KMS-11 (cell line): ENCODE measurements at regions not wholly inside any gene's neighbourhood (a gene's known extent, or its start where the extent isn't known, plus 50 kb on each side); places are given as distances from the start of the nearest gene placed in this dataset.

Source experiments
- H2AFZ ChIP-seq: fragments of 200-600 bp; sonication (generic); 2 replicates; pipeline ENCODE4 v1.6.1; 2016; ENCODE audit warnings: antibody characterized with exemption, mixed run types, low read depth
- H3K27ac ChIP-seq: fragments of 200-600 bp; sonication (generic); 2 replicates; pipeline ENCODE4 v1.6.1; 2016; ENCODE audit warnings: mild to moderate bottlenecking, mixed run types
- H3K27me3 ChIP-seq: fragments of 200-600 bp; sonication (generic); 2 replicates; pipeline ENCODE4 v1.6.1; 2017; ENCODE audit warnings: mild to moderate bottlenecking, low read depth, mixed run types, moderate library complexity; ENCODE audit not compliant: insufficient read depth
- H3K36me3 ChIP-seq: fragments of 200-600 bp; sonication (generic); 2 replicates; pipeline ENCODE4 v1.6.1; 2017; ENCODE audit warnings: mild to moderate bottlenecking, mixed run types; ENCODE audit not compliant: insufficient read depth
- H3K4me1 ChIP-seq: fragments of 200-600 bp; sonication (generic); 2 replicates; pipeline ENCODE4 v1.6.1; 2016; ENCODE audit warnings: mild to moderate bottlenecking, low read depth, mixed run types; ENCODE audit not compliant: poor library complexity, severe bottlenecking
- H3K4me2 ChIP-seq: fragments of 200-600 bp; sonication (generic); 2 replicates; pipeline ENCODE4 v1.7.0; 2016; ENCODE audit warnings: mild to moderate bottlenecking, mixed run types
- H3K4me3 ChIP-seq: fragments of 200-600 bp; sonication (generic); IDR thresholded peaks from 2 replicates; pipeline ENCODE4 v1.6.1; 2017; ENCODE audit warnings: low read depth, low read length, mixed read lengths; ENCODE audit not compliant: insufficient read depth
- H3K79me2 ChIP-seq: fragments of 200-600 bp; sonication (generic); 2 replicates; pipeline ENCODE4 v1.6.1; 2016; ENCODE audit warnings: low read depth, mixed run types; ENCODE audit not compliant: insufficient read depth
- H3K9ac ChIP-seq: fragments of 200-600 bp; sonication (generic); 2 replicates; pipeline ENCODE4 v1.6.1; 2016; ENCODE audit warnings: mild to moderate bottlenecking, mixed run types
- H4K20me1 ChIP-seq: fragments of 200-600 bp; sonication (generic); 2 replicates; pipeline ENCODE4 v1.6.1; 2016; ENCODE audit warnings: mild to moderate bottlenecking, mixed run types; ENCODE audit not compliant: insufficient read depth
- TF ChIP-seq, protein P1 (sequence below): fragments of 200-600 bp; sonication (generic); conservative IDR thresholded peaks from 2 replicates; pipeline ENCODE4 v1.6.1; 2017; ENCODE audit warnings: low read depth, mild to moderate bottlenecking, antibody characterized with exemption, low read length, moderate library complexity, mixed read lengths

DNA sequence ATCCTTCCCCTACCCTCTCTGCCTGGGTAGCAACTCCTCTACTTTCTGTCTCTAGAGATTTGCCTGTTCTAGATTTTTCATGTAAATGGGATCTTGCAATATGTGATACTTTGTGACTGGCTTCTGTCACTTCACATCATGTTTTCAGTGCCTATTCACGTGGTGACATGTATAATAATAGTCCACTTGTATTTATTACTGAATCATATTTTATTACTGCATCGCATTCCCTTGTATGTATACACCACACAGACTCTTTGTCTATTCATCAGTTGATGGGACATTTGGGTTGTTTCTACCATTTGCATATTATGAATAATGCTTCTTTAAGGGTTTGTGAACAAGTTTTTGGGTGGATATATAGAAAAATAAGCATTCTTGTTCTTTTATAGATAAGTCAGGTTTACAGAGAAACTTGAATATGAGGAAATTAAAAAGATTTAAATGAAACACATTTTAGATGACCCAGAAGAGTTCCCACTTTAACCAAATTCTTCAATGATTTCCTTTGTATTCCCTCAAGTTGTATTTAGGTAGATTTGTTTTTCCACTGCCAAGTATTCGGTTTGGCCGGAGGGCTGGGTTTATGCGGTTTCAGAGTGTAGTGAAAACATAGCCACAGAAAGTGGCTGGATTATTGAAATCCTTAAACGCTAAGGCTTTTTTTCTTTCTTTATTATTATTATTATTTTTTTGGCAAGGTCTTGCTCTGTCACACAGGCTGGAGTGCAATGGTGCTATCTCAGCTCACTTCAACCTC lies 178.7 kb upstream of the TMTC1 start:
- TF ChIP-seq, protein P1, sequence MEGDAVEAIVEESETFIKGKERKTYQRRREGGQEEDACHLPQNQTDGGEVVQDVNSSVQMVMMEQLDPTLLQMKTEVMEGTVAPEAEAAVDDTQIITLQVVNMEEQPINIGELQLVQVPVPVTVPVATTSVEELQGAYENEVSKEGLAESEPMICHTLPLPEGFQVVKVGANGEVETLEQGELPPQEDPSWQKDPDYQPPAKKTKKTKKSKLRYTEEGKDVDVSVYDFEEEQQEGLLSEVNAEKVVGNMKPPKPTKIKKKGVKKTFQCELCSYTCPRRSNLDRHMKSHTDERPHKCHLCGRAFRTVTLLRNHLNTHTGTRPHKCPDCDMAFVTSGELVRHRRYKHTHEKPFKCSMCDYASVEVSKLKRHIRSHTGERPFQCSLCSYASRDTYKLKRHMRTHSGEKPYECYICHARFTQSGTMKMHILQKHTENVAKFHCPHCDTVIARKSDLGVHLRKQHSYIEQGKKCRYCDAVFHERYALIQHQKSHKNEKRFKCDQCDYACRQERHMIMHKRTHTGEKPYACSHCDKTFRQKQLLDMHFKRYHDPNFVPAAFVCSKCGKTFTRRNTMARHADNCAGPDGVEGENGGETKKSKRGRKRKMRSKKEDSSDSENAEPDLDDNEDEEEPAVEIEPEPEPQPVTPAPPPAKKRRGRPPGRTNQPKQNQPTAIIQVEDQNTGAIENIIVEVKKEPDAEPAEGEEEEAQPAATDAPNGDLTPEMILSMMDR = no peak
- H3K36me3 ChIP-seq = no peaks in the 10 kb centered on the region
- H2AFZ ChIP-seq = no peak overlapping the region
- no peak overlapping the region for H3K4me3 ChIP-seq
- H3K9ac ChIP-seq = no peak overlapping the region
- no peaks in the 10 kb centered on the region for H3K27me3 ChIP-seq
- no peaks in the 10 kb centered on the region for H3K4me1 ChIP-seq
- no peaks in the 10 kb centered on the region for H4K20me1 ChIP-seq
- no peak overlapping the region for H3K4me2 ChIP-seq
- no peak overlapping the region for H3K27ac ChIP-seq
- no peaks in the 10 kb centered on the region for H3K79me2 ChIP-seq

DNA sequence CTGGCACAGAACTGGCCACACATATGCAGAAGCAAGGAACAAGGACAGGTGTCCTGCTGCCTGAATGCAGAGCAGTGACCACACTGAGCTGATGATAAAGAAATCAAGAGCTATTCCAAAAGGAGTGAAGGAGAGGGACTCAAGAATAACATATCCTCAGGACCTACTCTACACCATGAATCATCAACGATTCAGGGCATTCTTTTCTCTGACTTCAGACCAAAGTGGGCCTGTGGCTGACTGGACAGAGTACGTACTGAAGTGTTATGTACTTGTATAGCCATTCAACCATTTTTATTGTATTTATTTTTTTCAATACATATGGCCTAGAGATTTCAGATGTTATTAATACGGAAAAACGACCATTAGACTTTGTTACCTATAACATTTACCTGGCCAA lies 177.5 kb upstream of the TMTC1 start:
- H3K36me3 ChIP-seq = no peaks in the 10 kb centered on the region
- no peaks in the 10 kb centered on the region for H3K27me3 ChIP-seq
- TF ChIP-seq, protein P1 = no peak
- H3K4me2 ChIP-seq = no peak overlapping the region
- no peak overlapping the region for H3K9ac ChIP-seq
- H3K79me2 ChIP-seq = no peaks in the 10 kb centered on the region
- no peak overlapping the region for H3K27ac ChIP-seq
- H3K4me1 ChIP-seq = no peaks in the 10 kb centered on the region
- no peaks in the 10 kb centered on the region for H4K20me1 ChIP-seq
- no peak overlapping the region for H3K4me3 ChIP-seq
- H2AFZ ChIP-seq = no peak overlapping the region

DNA sequence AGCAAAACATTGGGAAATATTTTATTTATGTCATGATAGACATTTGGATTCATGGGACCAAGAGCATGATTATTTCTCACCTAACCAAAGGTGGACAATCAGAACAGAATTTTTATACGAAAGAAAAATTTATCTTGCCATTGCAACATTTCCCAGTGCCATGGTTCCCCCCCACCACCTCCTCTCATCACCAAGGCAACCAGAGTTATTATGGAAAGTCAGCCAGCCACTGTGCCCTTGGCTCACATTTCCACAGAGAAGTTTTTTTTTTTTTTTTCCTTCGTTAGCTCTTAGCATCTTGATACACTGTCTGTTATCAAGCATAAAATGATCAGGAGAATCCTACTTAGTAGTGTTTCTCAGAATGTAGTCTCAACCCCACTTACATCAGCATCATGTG lies 176.4 kb upstream of the TMTC1 start:
- Histone ChIP-seq H3K27ac (no peak overlapping the region), H3K36me3 (no peaks in the 10 kb centered on the region), H3K4me3 (no peak overlapping the region), H3K27me3 (no peaks in the 10 kb centered on the region), H4K20me1 (no peaks in the 10 kb centered on the region), H3K9ac (no peak overlapping the region), H2AFZ (no peak overlapping the region), H3K4me2 (no peak overlapping the region), H3K79me2 (no peaks in the 10 kb centered on the region), H3K4me1 (no peaks in the 10 kb centered on the region)
- TF ChIP-seq, protein P1 = no peak

DNA sequence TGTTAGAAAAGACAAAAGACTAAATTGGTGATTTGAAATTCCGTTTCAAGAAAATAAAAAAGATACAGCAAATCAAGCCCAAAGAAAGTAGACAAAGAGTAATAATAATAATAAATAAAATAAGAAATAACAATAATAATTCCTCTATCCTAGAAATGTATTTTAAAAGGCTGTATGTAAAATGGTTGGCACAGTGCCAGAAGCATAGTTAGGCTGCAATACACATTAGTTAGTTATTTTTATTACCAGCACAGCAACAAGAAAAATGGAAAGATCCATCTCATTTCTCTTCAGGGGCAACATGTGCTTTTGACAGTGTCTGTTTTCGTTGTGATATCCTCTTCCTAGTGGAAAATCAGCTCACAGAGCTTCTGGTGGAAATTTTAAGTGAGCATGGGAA lies 174.1 kb upstream of the TMTC1 start:
- no peak overlapping the region for H2AFZ ChIP-seq
- no peak overlapping the region for H3K9ac ChIP-seq
- no peaks in the 10 kb centered on the region for H3K79me2 ChIP-seq
- no peak overlapping the region for H3K4me3 ChIP-seq
- no peaks in the 10 kb centered on the region for H4K20me1 ChIP-seq
- H3K36me3 ChIP-seq = no peaks in the 10 kb centered on the region
- H3K4me1 ChIP-seq = no peaks in the 10 kb centered on the region
- H3K4me2 ChIP-seq = no peak overlapping the region
- H3K27ac ChIP-seq = no peak overlapping the region
- no peaks in the 10 kb centered on the region for H3K27me3 ChIP-seq
- TF ChIP-seq, protein P1 = no peak
